Brain microvascular endothelial cell (primary cell): ENCODE measurements at regions not wholly inside any gene's neighbourhood (a gene's known extent, or its start where the extent isn't known, plus 50 kb on each side); places are given as distances from the start of the nearest gene placed in this dataset.
"Not testable (repeated sequence)": the region's sequence is repeated elsewhere in the genome, so short reads cannot be mapped to it uniquely, and the experiment has no call there.

Source experiments
- DNase-seq: peaks from one replicate; pipeline ENCODE4 v3.0.0-alpha.2; 2020
- H3K27ac ChIP-seq: fragments of 250-450 bp; sonication (Bioruptor Pico); 2 replicates; pipeline ENCODE4 v1.5.1; 2020; ENCODE audit warnings: mild to moderate bottlenecking, moderate library complexity
- H3K27me3 ChIP-seq: fragments of 250-450 bp; sonication (Bioruptor Pico); replicated peaks from 2 replicates; pipeline ENCODE4 v1.5.1; 2020; ENCODE audit warnings: mild to moderate bottlenecking
- H3K36me3 ChIP-seq: fragments of 250-450 bp; sonication (Bioruptor Pico); replicated peaks from 2 replicates; pipeline ENCODE4 v1.5.1; 2020; ENCODE audit warnings: mild to moderate bottlenecking
- H3K4me3 ChIP-seq: 2 replicates; pipeline ENCODE4 v1.5.1; 2011; ENCODE audit warnings: low read depth, mild to moderate bottlenecking, control low read depth, low read length, moderate library complexity
- in situ Hi-C: cut with HindIII; loops from 2 replicates; pipeline ENCODE4 v1.10.0; 2017; ENCODE audit warnings: low sequenced_read_pairs, low pct_ligation_motif_present
- TF ChIP-seq, protein P1 (sequence below): IDR thresholded peaks from 2 replicates; pipeline ENCODE4 v1.5.1; 2011; ENCODE audit warnings: low read depth, mild to moderate bottlenecking, moderate library complexity, low read length, control low read depth, inconsistent platforms; ENCODE audit errors: missing control alignments

DNA sequence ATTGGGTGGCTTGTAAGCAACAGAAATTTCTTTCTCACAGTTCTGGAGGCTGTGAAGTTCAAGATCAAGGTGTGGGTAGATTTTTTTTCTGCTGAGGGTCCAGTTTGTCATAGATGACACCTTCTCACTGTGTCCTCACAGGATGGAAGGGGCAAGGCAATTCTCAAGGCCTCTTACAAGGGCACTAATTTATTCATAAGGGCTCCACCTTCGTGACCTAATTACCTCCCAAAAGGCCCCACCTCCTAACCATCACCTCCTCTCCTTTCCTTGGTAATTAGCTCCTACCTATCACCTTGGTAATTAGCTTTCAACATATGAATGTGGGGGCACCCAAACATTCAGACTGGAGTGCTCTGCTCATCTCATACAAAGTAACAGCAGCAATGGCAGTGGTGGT lies 92.3 kb upstream of the CD44 start:
- no peak overlapping the region for H3K4me3 ChIP-seq
- no peaks in the 10 kb centered on the region for H3K27me3 ChIP-seq
- in situ Hi-C loops: no loop called here
- H3K27ac ChIP-seq: no peak overlapping the region
- DNase-seq: no peak
- TF ChIP-seq, protein P1, sequence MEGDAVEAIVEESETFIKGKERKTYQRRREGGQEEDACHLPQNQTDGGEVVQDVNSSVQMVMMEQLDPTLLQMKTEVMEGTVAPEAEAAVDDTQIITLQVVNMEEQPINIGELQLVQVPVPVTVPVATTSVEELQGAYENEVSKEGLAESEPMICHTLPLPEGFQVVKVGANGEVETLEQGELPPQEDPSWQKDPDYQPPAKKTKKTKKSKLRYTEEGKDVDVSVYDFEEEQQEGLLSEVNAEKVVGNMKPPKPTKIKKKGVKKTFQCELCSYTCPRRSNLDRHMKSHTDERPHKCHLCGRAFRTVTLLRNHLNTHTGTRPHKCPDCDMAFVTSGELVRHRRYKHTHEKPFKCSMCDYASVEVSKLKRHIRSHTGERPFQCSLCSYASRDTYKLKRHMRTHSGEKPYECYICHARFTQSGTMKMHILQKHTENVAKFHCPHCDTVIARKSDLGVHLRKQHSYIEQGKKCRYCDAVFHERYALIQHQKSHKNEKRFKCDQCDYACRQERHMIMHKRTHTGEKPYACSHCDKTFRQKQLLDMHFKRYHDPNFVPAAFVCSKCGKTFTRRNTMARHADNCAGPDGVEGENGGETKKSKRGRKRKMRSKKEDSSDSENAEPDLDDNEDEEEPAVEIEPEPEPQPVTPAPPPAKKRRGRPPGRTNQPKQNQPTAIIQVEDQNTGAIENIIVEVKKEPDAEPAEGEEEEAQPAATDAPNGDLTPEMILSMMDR: no peak
- H3K36me3 ChIP-seq: no peaks in the 10 kb centered on the region

DNA sequence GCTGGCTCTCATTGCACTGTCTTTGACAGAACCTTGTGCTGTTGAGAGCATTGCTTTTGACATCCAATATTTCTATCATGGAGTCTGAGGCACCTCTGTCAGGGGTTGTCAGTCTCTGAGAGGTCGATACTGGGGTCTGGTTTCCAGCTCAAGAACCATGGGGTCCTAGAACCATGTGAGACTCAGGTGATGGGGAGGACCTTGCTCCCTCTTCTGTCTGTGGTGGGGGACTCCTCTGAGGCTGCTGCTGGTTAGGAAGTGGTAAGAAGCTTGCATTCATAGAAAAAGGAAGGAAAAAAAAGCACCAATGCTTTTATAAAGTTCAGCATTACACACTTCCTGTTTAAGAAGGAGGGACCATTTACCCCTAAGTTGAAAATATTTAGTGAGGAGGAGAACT lies 91.8 kb upstream of the CD44 start:
- in situ Hi-C loops: no loop called here
- TF ChIP-seq, protein P1: no peak
- Histone ChIP-seq H3K4me3 (no peak overlapping the region), H3K27ac (no peak overlapping the region), H3K27me3 (no peaks in the 10 kb centered on the region), H3K36me3 (no peaks in the 10 kb centered on the region)
- DNase-seq: no peak

DNA sequence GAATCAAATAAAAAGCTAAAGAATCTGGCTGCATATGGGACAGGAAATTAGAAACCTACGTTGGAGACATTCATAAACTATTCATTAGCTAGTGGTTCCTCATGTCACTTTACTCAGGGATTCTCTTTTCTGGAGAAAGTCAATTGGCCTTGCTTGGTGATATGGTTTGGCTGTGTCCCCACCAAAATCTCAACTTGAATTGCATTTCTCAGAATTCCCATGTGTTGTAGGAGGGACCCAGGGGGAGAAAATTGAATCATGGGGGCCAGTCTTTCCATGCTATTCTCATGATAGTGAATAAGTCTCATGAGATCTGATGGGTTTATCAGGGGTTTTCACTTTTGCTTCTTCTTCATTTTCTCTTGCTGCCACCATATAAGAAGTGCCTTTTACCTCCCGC lies 91.2 kb upstream of the CD44 start:
- Histone ChIP-seq H3K36me3 (no peaks in the 10 kb centered on the region), H3K4me3 (no peak overlapping the region), H3K27ac (no peak overlapping the region), H3K27me3 (no peaks in the 10 kb centered on the region)
- TF ChIP-seq, protein P1: no peak
- no peak for DNase-seq
- in situ Hi-C loops: no loop called here

DNA sequence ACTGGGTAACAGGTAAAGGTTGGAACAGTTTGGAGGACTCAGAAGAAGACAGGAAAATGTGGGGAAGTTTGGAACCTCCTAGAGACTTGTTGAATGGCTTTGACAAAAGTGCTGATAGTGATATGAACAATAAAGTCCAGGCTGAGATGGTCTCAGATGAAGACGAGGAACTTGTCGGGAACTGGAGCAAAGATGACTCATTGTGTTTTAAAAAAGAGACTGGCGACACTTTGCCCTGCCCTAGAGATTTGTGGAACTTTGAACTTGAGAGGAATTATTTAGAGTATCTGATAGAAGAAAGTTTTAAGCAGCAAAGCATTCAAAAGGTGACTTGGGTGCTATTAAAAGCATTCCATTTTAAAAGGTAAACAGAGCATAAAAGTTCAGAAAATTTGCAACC lies 90.6 kb upstream of the CD44 start:
- H3K27ac ChIP-seq, in situ Hi-C loops, H3K4me3 ChIP-seq, H3K27me3 ChIP-seq, H3K36me3 ChIP-seq, DNase-seq: not testable (repeated sequence)

DNA sequence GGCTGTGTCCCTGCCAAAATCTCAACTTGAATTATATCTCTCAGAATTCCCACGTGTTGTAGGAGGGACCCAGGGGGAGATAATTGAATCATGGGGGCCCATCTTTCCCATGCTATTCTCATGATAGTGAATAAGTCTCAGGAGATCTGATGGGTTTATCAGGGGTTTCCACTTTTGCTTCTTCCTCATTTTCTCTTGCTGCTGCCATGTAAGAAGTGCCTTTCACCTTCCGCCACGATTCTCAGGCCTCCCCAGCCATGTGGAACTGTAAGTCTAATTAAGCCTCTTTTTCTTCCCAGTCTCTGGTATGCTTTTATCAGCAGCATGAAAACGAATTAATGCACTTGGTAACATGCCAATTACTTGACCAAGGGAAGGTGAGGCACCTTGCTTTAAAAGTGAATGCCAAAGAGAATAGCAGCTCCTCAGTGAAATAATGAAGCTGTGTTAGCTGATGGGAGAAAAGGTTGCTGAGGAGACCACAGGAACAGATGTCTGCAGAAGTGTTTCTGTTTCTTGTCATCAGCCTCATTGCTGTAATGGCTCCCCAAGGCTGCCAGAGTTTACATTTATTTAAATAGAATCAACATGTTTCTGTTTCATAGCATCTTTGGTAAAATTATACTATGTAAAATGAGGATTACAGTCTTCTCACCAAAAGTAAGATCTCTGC lies 89.0 kb upstream of the CD44 start:
- no peak overlapping the region for H3K4me3 ChIP-seq
- no peaks in the 10 kb centered on the region for H3K27me3 ChIP-seq
- in situ Hi-C loops: no loop called here
- DNase-seq: no peak
- TF ChIP-seq, protein P1: no peak
- no peaks in the 10 kb centered on the region for H3K36me3 ChIP-seq
- no peak overlapping the region for H3K27ac ChIP-seq

DNA sequence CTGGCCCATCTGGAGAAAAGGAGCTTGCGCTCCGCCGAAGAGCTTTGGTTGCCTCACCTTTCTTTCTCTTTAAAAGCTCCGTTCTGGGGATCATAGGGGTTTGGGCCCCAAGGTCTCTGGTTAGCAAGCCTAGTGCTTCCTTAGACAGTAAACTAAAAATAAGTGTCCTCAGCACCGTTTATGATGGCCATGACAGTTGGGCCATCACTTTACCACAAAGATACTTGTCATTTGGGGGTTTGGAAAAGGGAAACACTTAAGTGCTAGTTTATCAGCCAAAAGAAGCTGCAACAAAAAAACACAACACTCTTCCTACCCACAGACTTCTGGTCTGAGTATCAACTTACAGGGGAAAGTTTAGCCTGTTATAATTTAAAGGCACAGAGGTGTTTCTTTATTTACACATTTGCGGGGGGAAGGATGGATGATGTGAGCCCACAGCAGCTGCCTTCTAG lies 88.4 kb upstream of the CD44 start:
- Histone ChIP-seq H3K27me3 (no peaks in the 10 kb centered on the region), H3K27ac (no peak overlapping the region), H3K4me3 (no peak overlapping the region), H3K36me3 (no peaks in the 10 kb centered on the region)
- TF ChIP-seq, protein P1: no peak
- in situ Hi-C loops: no loop called here
- DNase-seq: no peak
